AG04449 (cell line): ENCODE measurements at regions not wholly inside any gene's neighbourhood (a gene's known extent, or its start where the extent isn't known, plus 50 kb on each side); places are given as distances from the start of the nearest gene placed in this dataset.
"Not testable (repeated sequence)": the region's sequence is repeated elsewhere in the genome, so short reads cannot be mapped to it uniquely, and the experiment has no call there.

Source experiments
- CTCF ChIA-PET: fragments of 350-600 bp; formaldehyde crosslinking; extraction: SDS; loops from one replicate; lab custom pipeline; 2021; ENCODE audit warnings: antibody characterized with exemption; lab: Yijun Ruan, JAX
- POLR2A ChIA-PET: fragments of 400-600, 350-600 bp; formaldehyde crosslinking; extraction: SDS; loops from one replicate; lab custom pipeline; 2020; ENCODE audit warnings: antibody characterized with exemption, inconsistent platforms; lab: Yijun Ruan, JAX
- DNase-seq: peaks from one replicate; pipeline ENCODE4 v3.0.0-alpha.2; 2010; ENCODE audit warnings: low read depth, low spot score
- H3K4me3 ChIP-seq: 2 replicates; pipeline ENCODE4 v1.5.1; 2011; ENCODE audit warnings: low read depth, mild to moderate bottlenecking, control low read depth, low read length
- CTCF ChIP-seq: IDR thresholded peaks from one replicate; pipeline ENCODE4 v1.5.1; 2011; ENCODE audit warnings: mild to moderate bottlenecking, moderate library complexity, low read length, control low read depth, inconsistent platforms; ENCODE audit not compliant: insufficient read depth; ENCODE audit errors: missing control alignments

GRCh38 chr21:32918478-32919120 is 107.1 kb upstream of the OLIG2 start:
- CTCF ChIA-PET: no interaction called here
- no peak for TF ChIP-seq CTCF
- H3K4me3 ChIP-seq: no peak overlapping the region
- POLR2A ChIA-PET: no interaction called here
- DNase-seq: no peak

- DNase-seq: no peak
- TF ChIP-seq CTCF: no peak
- ChIA-PET POLR2A (no interaction called here), CTCF (interaction anchor here (1.4 kb wide), 1 partner anchor 20 kb away, joined by 7 read pairs; no protein-coding TSS in a partner anchor)
- H3K4me3 ChIP-seq: no peak overlapping the region
These were observed 105.3 kb upstream of the OLIG2 start for GRCh38 chr21:32920474-32920873.

GRCh38 chr21:32921632-32922230 is 104.0 kb upstream of the OLIG2 start:
- peak; percentile 49 for TF ChIP-seq CTCF
- POLR2A ChIA-PET: no interaction called here
- CTCF ChIA-PET: interaction anchor here (1.0 to 2.0 kb wide), 3 partner anchors 18 to 275 kb away, joined by 4 to 7 read pairs (median 6); no protein-coding TSS in a partner anchor
- no peak overlapping the region for H3K4me3 ChIP-seq
- no peak for DNase-seq

GRCh38 chr21:32925098-32925497 is 100.6 kb upstream of the OLIG2 start:
- no peak for TF ChIP-seq CTCF
- CTCF ChIA-PET: interaction anchor here (1.2 to 2.3 kb wide), 2 partner anchors 8 to 15 kb away, joined by 3 to 11 read pairs; no protein-coding TSS in a partner anchor
- no peak for DNase-seq
- POLR2A ChIA-PET: no interaction called here
- no peak overlapping the region for H3K4me3 ChIP-seq

GRCh38 chr21:32929633-32930038 is 96.1 kb upstream of the OLIG2 start:
- H3K4me3 ChIP-seq: no peak overlapping the region
- no peak for TF ChIP-seq CTCF
- no peak for DNase-seq
- ChIA-PET POLR2A (no interaction called here), CTCF (interaction anchor here (3.0 kb wide), 1 partner anchor 11 kb away, joined by 19 read pairs; no protein-coding TSS in a partner anchor)

GRCh38 chr21:32930673-32931072 is 95.1 kb upstream of the OLIG2 start:
- H3K4me3 ChIP-seq: no peak overlapping the region
- DNase-seq: no peak
- POLR2A ChIA-PET: no interaction called here
- CTCF ChIA-PET: interaction anchor here (3.0 kb wide), 1 partner anchor 10 kb away, joined by 19 read pairs; no protein-coding TSS in a partner anchor
- no peak for TF ChIP-seq CTCF

GRCh38 chr21:32934068-32934467 is 91.7 kb upstream of the OLIG2 start:
- H3K4me3 ChIP-seq, POLR2A ChIA-PET, DNase-seq: not testable (repeated sequence)
- CTCF ChIA-PET: interaction anchor here (0.9 kb wide), 1 partner anchor 11 kb away, joined by 4 read pairs; no protein-coding TSS in a partner anchor
